Lower lobe of right lung (tissue), 2 donors: ENCODE measurements at regions not wholly inside any gene's neighbourhood (a gene's known extent, or its start where the extent isn't known, plus 50 kb on each side); places are given as distances from the start of the nearest gene placed in this dataset.

Experiments used
- ATAC-seq, 2 donors: fragments of 200-7000 bp; cut with Tn5 transposase; one replicate each; pipeline ENCODE4 v1.9.1; 2020 to 2022; ENCODE audit warnings: mild to moderate bottlenecking in 2 of 2, moderate library complexity in 2 of 2
- DNase-seq: peaks from one replicate; pipeline ENCODE4 v3.0.0-alpha.2; 2020
- H3K27ac ChIP-seq: fragments of 200-600 bp; one replicate; pipeline ENCODE4 v1.8.0; 2022
- H3K27me3 ChIP-seq: fragments of 200-600 bp; one replicate; pipeline ENCODE4 v1.8.0; 2022; ENCODE audit warnings: low read depth
- H3K36me3 ChIP-seq: fragments of 200-600 bp; one replicate; pipeline ENCODE4 v1.8.0; 2022; ENCODE audit warnings: mild to moderate bottlenecking
- H3K4me1 ChIP-seq: fragments of 200-600 bp; one replicate; pipeline ENCODE4 v1.8.0; 2022
- H3K4me3 ChIP-seq: fragments of 200-600 bp; one replicate; pipeline ENCODE4 v1.8.0; 2022; ENCODE audit warnings: mild to moderate bottlenecking
- H3K9me3 ChIP-seq: fragments of 200-600 bp; one replicate; pipeline ENCODE4 v1.8.0; 2022
- CTCF ChIP-seq: fragments of 200-600 bp; IDR thresholded peaks from one replicate; pipeline ENCODE4 v1.8.0; 2022; ENCODE audit warnings: antibody characterized with exemption, mild to moderate bottlenecking
- intact Hi-C: fragments of 100-400 bp; cut with DNase I; formaldehyde crosslinking; loops from one replicate; pipeline ENCODE4 v1.11.0; 2022
- donor health status: DM: no; HTN: yes; CAD: no; lungs with severe emphysema.

- no peak for DNase-seq
- no peaks in the 10 kb centered on the region for H3K9me3 ChIP-seq
- no peak for ATAC-seq
- intact Hi-C loops = no loop called here
- H3K27ac ChIP-seq = no peak overlapping the region
- H3K4me3 ChIP-seq = no peak overlapping the region
- peaks cover 27% of the 10 kb centered on the region for H3K27me3 ChIP-seq
- TF ChIP-seq CTCF = no peak
- no peaks in the 10 kb centered on the region for H3K36me3 ChIP-seq
- H3K4me1 ChIP-seq = no peaks in the 10 kb centered on the region
Observed at GRCh38 chr3:10763248-10763620, 52.8 kb upstream of the SLC6A11 start.

DNA sequence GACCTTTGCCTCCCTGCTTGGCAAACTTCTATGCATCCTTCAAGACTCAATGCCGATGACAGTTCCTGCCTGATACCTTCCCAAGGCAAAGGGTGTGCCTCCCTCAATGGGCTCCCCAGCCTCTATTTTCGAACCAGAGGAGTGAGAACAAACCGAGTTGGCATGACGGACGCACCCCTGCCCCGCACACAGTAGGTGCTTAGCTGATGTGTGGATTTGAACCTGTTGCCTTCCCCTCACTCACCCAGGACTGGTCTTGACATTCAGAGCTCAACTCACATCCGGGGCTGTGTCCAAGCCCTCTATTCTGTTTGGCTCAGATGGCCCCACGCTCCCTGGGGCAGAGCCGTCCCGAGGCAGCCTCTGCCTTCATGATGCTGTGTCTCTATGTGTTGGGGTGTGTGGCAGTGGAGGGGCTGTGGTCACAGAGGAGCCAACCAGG, 52.2 kb upstream of the SLC6A11 start:
- ATAC-seq (no peak), DNase-seq (no peak)
- H3K4me1 ChIP-seq = no peaks in the 10 kb centered on the region
- no peak for TF ChIP-seq CTCF
- no peaks in the 10 kb centered on the region for H3K9me3 ChIP-seq
- H3K27ac ChIP-seq = no peak overlapping the region
- intact Hi-C loops = no loop called here
- no peaks in the 10 kb centered on the region for H3K36me3 ChIP-seq
- H3K4me3 ChIP-seq = no peak overlapping the region
- H3K27me3 ChIP-seq = peaks cover 25% of the 10 kb centered on the region

- no peak for DNase-seq
- no peaks in the 10 kb centered on the region for H3K36me3 ChIP-seq
- H3K4me3 ChIP-seq = no peak overlapping the region
- no peaks in the 10 kb centered on the region for H3K4me1 ChIP-seq
- H3K27ac ChIP-seq = no peak overlapping the region
- H3K27me3 ChIP-seq = peaks cover 25% of the 10 kb centered on the region
- no peak for ATAC-seq
- no peak for TF ChIP-seq CTCF
- intact Hi-C loops = no loop called here
- H3K9me3 ChIP-seq = no peaks in the 10 kb centered on the region
Observed at GRCh38 chr3:10764259-10765051, 51.6 kb upstream of the SLC6A11 start.

- ATAC-seq (no peak), DNase-seq (no peak)
- H3K4me3 ChIP-seq = no peak overlapping the region
- peaks cover 25% of the 10 kb centered on the region for H3K27me3 ChIP-seq
- no peak overlapping the region for H3K27ac ChIP-seq
- H3K9me3 ChIP-seq = no peaks in the 10 kb centered on the region
- no peaks in the 10 kb centered on the region for H3K36me3 ChIP-seq
- no peak for TF ChIP-seq CTCF
- intact Hi-C loops = no loop called here
- no peaks in the 10 kb centered on the region for H3K4me1 ChIP-seq
Observed at GRCh38 chr3:10766049-10766705, 49.9 kb upstream of the SLC6A11 start.
